HUES64 (cell line): ENCODE measurements at regions not wholly inside any gene's neighbourhood (a gene's known extent, or its start where the extent isn't known, plus 50 kb on each side); places are given as distances from the start of the nearest gene placed in this dataset.

ENCODE experiments used
- H3K27ac ChIP-seq: 2 replicates; pipeline ENCODE4 v1.7.0; 2013; ENCODE audit warnings: low read depth, low read length, inconsistent platforms
- H3K27me3 ChIP-seq: 2 replicates; pipeline ENCODE4 v1.6.1; 2013; ENCODE audit warnings: mild to moderate bottlenecking, low read length; ENCODE audit not compliant: insufficient read depth
- H3K36me3 ChIP-seq: 2 replicates; pipeline ENCODE4 v1.6.1; 2013; ENCODE audit warnings: mild to moderate bottlenecking, low read length; ENCODE audit not compliant: insufficient read depth
- H3K4me1 ChIP-seq: 2 replicates; pipeline ENCODE4 v1.6.1; 2013; ENCODE audit warnings: mild to moderate bottlenecking, low read length, moderate library complexity; ENCODE audit not compliant: insufficient read depth
- H3K4me3 ChIP-seq: 2 replicates; pipeline ENCODE4 v1.5.1; 2013; ENCODE audit warnings: mild to moderate bottlenecking, low read length, moderate library complexity
- H3K9ac ChIP-seq: 2 replicates; pipeline ENCODE4 v1.6.1; 2013; ENCODE audit warnings: mild to moderate bottlenecking, low read depth, low read length
- H3K9me3 ChIP-seq: 2 replicates; pipeline ENCODE4 v1.6.1; 2013; ENCODE audit warnings: low read depth, low read length; ENCODE audit not compliant: insufficient read depth
- WGBS: fragments of 150-250, 120-280 bp; methylation state at CpG from one replicate; pipeline ENCODE4 v1.1.7; 2013; ENCODE audit warnings: missing lambda C conversion rate; 5-methylcytosine and 5-hydroxymethylcytosine counted together

- Histone ChIP-seq H3K9ac (no peak overlapping the region), H3K27me3 (no peaks in the 10 kb centered on the region), H3K27ac (no peak overlapping the region), H3K4me1 (no peaks in the 10 kb centered on the region), H3K9me3 (peaks cover 9% of the 10 kb centered on the region; the same call in 1 of the 2 replicates), H3K36me3 (no peaks in the 10 kb centered on the region), H3K4me3 (no peak overlapping the region)
- 92% methylated on average over 3 of the region's 3 CpGs for WGBS
These were observed 87.8 kb upstream of the NRIP1 start for GRCh38 chr21:15152591-15152990.

DNA sequence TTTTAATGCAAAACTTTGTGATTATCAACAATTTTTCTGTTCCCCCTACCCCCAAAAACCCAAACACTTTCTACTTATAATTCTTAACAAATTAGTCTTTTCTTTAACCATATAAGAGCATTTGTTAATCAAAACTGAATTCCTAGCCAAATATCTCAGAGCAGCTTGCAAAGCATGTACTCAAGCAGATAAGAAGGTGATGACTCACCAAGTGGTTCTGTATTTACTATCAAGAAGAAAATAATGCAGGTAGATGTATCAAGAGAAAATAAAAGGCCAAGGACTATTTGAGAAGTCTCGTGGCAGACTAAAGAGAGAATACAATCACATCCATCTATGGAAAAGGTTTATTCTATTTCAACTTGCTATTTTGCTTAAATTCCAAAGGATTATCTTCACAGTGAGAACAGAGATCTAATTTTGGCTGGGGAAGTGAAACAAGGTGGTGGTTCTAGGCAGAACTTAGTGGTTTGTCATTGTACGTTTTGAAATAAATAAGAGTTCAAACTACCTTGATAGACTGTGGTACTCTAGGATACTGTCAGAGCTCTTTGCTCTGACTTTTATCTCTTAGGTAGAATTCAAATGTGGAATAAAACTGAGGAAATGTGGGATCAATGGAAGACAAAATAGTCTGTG, 94.7 kb upstream of the NRIP1 start:
- H3K9me3 ChIP-seq, result peaks cover 9% of the 10 kb centered on the region; the same call in 1 of the 2 replicates
- no peak overlapping the region for H3K9ac ChIP-seq
- no peaks in the 10 kb centered on the region for H3K4me1 ChIP-seq
- 89% methylated on average over 1 of the region's 2 CpGs for WGBS
- no peak overlapping the region for H3K4me3 ChIP-seq
- H3K27me3 ChIP-seq, result no peaks in the 10 kb centered on the region
- no peak overlapping the region for H3K27ac ChIP-seq
- no peaks in the 10 kb centered on the region for H3K36me3 ChIP-seq

GRCh38 chr21:15160136-15160535, 95.3 kb upstream of the NRIP1 start:
- H3K4me3 ChIP-seq, result no peak overlapping the region
- no peaks in the 10 kb centered on the region for H3K36me3 ChIP-seq
- peaks cover 9% of the 10 kb centered on the region; the same call in 1 of the 2 replicates for H3K9me3 ChIP-seq
- no peaks in the 10 kb centered on the region for H3K27me3 ChIP-seq
- no peaks in the 10 kb centered on the region for H3K4me1 ChIP-seq
- WGBS, result 83% methylated on average over 1 of the region's 1 CpG
- no peak overlapping the region for H3K27ac ChIP-seq
- H3K9ac ChIP-seq, result no peak overlapping the region

DNA sequence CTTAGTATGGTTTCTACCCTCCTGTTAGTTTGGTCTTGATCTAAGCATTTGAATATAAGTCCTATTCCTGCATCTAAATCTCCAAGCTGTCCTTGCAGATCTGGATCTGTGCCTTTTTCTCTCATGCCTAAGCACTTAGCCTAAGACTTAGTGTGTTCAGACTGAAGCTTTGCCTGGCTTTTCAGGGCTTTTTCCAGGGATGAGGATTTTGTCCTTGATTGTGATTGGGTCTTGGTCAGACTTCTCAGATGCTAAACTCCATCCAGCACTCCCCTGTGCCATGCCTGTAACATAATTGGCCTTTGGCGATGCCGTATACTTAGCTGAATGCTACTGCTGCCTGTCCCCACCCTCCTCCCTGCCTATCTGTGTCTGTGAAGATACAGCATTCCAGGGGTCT, 98.1 kb upstream of the NRIP1 start:
- no peaks in the 10 kb centered on the region for H3K4me1 ChIP-seq
- no peaks in the 10 kb centered on the region for H3K27me3 ChIP-seq
- no peaks in the 10 kb centered on the region for H3K36me3 ChIP-seq
- H3K9me3 ChIP-seq, result no peaks in the 10 kb centered on the region
- no peak overlapping the region for H3K4me3 ChIP-seq
- WGBS, result 88% methylated on average over 2 of the region's 2 CpGs
- no peak overlapping the region for H3K27ac ChIP-seq
- no peak overlapping the region for H3K9ac ChIP-seq

- Histone ChIP-seq H3K36me3 (no peaks in the 10 kb centered on the region), H3K4me3 (no peak overlapping the region), H3K9ac (no peak overlapping the region), H3K27me3 (no peaks in the 10 kb centered on the region), H3K27ac (no peak overlapping the region), H3K4me1 (no peaks in the 10 kb centered on the region), H3K9me3 (no peaks in the 10 kb centered on the region)
- 97% methylated on average over 9 of the region's 9 CpGs for WGBS
These were observed 99.5 kb upstream of the NRIP1 start for GRCh38 chr21:15164273-15164672.

DNA sequence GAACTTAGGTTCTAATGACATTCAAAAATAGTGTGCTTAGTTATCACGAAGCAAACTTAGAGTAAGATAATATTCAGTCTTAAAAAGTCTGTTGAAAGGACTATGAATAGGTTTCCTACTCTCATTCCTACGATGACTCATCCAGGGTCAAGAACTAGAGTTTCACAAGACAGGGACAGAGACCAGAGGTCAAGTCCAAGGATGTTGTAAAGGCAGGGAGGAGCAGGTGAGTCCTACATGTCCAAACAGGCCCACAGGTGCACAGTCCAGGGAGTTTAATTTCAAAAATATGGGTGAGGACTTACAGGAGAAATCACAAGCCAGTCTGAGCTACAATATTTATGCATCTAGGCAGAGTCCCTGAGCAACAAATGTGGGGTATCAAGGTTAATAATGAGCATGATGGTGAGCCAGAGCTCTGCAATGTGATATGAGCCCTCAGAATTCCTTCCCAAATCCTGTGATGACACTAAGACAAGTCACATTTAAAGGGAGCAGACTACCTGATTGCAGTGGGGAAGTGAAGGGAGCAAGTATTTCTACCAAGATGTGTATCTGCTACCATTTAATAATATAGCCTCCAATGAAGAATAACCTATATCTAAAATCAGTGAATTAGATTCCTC, 100.0 kb upstream of the NRIP1 start:
- no peaks in the 10 kb centered on the region for H3K4me1 ChIP-seq
- H3K9ac ChIP-seq, result no peak overlapping the region
- H3K27me3 ChIP-seq, result no peaks in the 10 kb centered on the region
- H3K4me3 ChIP-seq, result no peak overlapping the region
- 100% methylated on average over 2 of the region's 2 CpGs for WGBS
- no peak overlapping the region for H3K27ac ChIP-seq
- H3K36me3 ChIP-seq, result no peaks in the 10 kb centered on the region
- no peaks in the 10 kb centered on the region for H3K9me3 ChIP-seq

DNA sequence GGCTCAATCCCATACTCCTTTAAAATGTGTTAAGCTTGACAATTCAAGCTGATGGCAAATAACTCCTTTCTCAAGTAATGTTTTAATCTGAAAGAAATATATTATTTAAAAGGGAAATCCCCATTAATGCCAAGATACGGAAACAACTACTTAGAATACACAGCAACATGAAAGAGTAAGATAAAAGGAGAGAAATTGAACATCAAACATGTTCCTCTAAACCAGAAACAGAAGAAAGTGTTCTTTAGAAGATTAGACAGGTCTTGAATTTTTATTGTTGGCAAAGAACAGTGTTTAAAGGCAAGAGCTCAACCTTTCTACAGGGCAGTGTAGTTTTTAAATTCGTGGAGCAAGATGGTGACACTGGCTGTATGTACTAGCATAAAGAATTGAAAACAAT, 105.8 kb upstream of the NRIP1 start:
- no peaks in the 10 kb centered on the region for H3K9me3 ChIP-seq
- H3K27me3 ChIP-seq, result no peaks in the 10 kb centered on the region
- H3K4me3 ChIP-seq, result no peak overlapping the region
- no peaks in the 10 kb centered on the region for H3K36me3 ChIP-seq
- H3K4me1 ChIP-seq, result no peaks in the 10 kb centered on the region
- no peak overlapping the region for H3K27ac ChIP-seq
- WGBS, result 92% methylated on average over 1 of the region's 2 CpGs
- no peak overlapping the region for H3K9ac ChIP-seq

GRCh38 chr21:15171546-15171945, 106.7 kb upstream of the NRIP1 start:
- no peaks in the 10 kb centered on the region for H3K27me3 ChIP-seq
- H3K36me3 ChIP-seq, result no peaks in the 10 kb centered on the region
- H3K27ac ChIP-seq, result no peak overlapping the region
- H3K4me1 ChIP-seq, result no peaks in the 10 kb centered on the region
- 94% methylated on average over 4 of the region's 4 CpGs for WGBS
- H3K9me3 ChIP-seq, result no peaks in the 10 kb centered on the region
- H3K4me3 ChIP-seq, result no peak overlapping the region
- no peak overlapping the region for H3K9ac ChIP-seq

DNA sequence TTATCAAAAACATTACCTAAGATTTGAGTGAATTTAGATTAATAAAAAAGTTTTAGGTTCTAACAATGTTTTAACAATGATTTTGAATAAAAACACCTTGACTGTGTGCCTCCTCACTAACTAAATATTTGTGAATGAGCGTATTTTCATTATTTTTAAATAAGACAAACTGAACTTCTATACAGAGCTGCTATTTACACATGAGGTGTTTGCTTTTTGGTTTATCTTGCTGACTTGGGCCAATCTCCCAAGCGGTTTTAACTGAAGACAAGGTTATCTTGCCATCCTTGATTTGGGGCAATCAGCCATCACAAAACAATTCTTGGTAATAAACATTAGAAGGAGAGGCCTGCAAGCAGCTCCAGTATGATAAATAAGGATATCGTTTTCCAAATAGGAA, 108.2 kb upstream of the NRIP1 start:
- Histone ChIP-seq H3K4me1 (no peaks in the 10 kb centered on the region), H3K4me3 (no peak overlapping the region), H3K27me3 (no peaks in the 10 kb centered on the region), H3K9ac (no peak overlapping the region), H3K9me3 (no peaks in the 10 kb centered on the region), H3K36me3 (no peaks in the 10 kb centered on the region), H3K27ac (no peak overlapping the region)
- 85% methylated on average over 1 of the region's 3 CpGs for WGBS

- Histone ChIP-seq H3K36me3 (no peaks in the 10 kb centered on the region), H3K27ac (no peak overlapping the region), H3K4me3 (no peak overlapping the region), H3K9me3 (no peaks in the 10 kb centered on the region), H3K27me3 (no peaks in the 10 kb centered on the region), H3K4me1 (no peaks in the 10 kb centered on the region), H3K9ac (no peak overlapping the region)
- 98% methylated on average over 3 of the region's 3 CpGs for WGBS
These were observed 110.1 kb upstream of the NRIP1 start for GRCh38 chr21:15174923-15175322.

DNA sequence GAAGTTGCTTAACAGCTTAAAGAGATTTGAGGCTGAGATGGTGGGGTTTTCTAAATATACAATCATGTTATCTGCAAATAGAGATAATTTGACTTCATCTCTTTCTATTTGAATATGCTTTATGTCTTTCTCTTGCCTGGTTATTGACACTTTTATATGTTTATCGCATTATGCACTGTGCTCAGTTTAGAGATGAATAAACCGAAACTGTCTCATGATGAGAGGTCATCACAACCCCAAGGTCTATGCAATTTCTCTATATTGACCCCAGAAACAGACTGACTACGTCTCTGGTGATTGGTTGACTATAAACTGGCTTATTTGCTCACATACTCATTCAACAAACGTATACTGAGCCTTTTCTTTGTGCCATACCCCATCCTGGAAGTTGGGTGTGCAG, 117.9 kb upstream of the NRIP1 start:
- Histone ChIP-seq H3K4me1 (no peaks in the 10 kb centered on the region), H3K9ac (no peak overlapping the region), H3K27me3 (no peaks in the 10 kb centered on the region), H3K27ac (no peak overlapping the region), H3K4me3 (no peak overlapping the region), H3K36me3 (no peaks in the 10 kb centered on the region), H3K9me3 (no peaks in the 10 kb centered on the region)
- WGBS, result 91% methylated on average over 4 of the region's 4 CpGs
